ENCODE measurements at regions not wholly inside any gene's neighbourhood (a gene's known extent, or its start where the extent isn't known, plus 50 kb on each side); places are given as distances from the start of the nearest gene placed in this dataset.

GRCh38 chr11:28713850-28714249, 605.7 kb downstream of the METTL15 start:
- DNase-seq: no peak

GRCh38 chr11:28708075-28708474, 599.9 kb downstream of the METTL15 start:
- no peak for DNase-seq

- DNase-seq: no peak
Observed at GRCh38 chr11:28704801-28705200, 596.6 kb downstream of the METTL15 start.

GRCh38 chr11:28703371-28703770, 595.2 kb downstream of the METTL15 start:
- DNase-seq: no peak

GRCh38 chr11:28702871-28703270, 594.7 kb downstream of the METTL15 start:
- no peak for DNase-seq

- DNase-seq: no peak
Observed at GRCh38 chr11:28702450-28702790, 594.2 kb downstream of the METTL15 start.

GRCh38 chr11:28701760-28702449, 593.7 kb downstream of the METTL15 start:
- no peak for DNase-seq

GRCh38 chr11:28699701-28700100, 591.5 kb downstream of the METTL15 start:
- no peak for DNase-seq

GRCh38 chr11:28697920-28698827, 590.0 kb downstream of the METTL15 start:
- DNase-seq: peak; percentile 1

- DNase-seq: no peak
Observed at GRCh38 chr11:28696591-28696990, 588.4 kb downstream of the METTL15 start.

- DNase-seq: no peak
Observed at GRCh38 chr11:28690746-28691145, 582.6 kb downstream of the METTL15 start.

GRCh38 chr11:28684011-28684586, 575.9 kb downstream of the METTL15 start:
- DNase-seq: no peak

GRCh38 chr11:28679795-28680468, 571.7 kb downstream of the METTL15 start:
- no peak for DNase-seq

GRCh38 chr11:28677721-28678120, 569.5 kb downstream of the METTL15 start:
- no peak for DNase-seq

- no peak for DNase-seq
Observed at GRCh38 chr11:28675183-28675582, 567.0 kb downstream of the METTL15 start.

- no peak for DNase-seq
Observed at GRCh38 chr11:28674433-28675103, 566.4 kb downstream of the METTL15 start.

GRCh38 chr11:28673691-28674432, 565.7 kb downstream of the METTL15 start:
- DNase-seq: no peak

GRCh38 chr11:28671274-28671673, 563.1 kb downstream of the METTL15 start:
- no peak for DNase-seq

- no peak for DNase-seq
Observed at GRCh38 chr11:28666632-28667031, 558.4 kb downstream of the METTL15 start.

GRCh38 chr11:28659716-28660348, 551.6 kb downstream of the METTL15 start:
- no peak for DNase-seq

- DNase-seq: no peak
Observed at GRCh38 chr11:28657378-28658030, 549.3 kb downstream of the METTL15 start.
